ENCODE measurements at regions not wholly inside any gene's neighbourhood (a gene's known extent, or its start where the extent isn't known, plus 50 kb on each side); places are given as distances from the start of the nearest gene placed in this dataset.

GRCh38 chr20:11403711-11404110 lies 514.0 kb upstream of the BTBD3 start:
- H3K4me1 Mint-ChIP-seq, result no peaks in the 10 kb centered on the region
- H3K4me3 Mint-ChIP-seq, result no peak overlapping the region
- DNase-seq (no peak), ATAC-seq (no peak)
- H3K9me3 Mint-ChIP-seq, result peaks cover 4 to 7% of the 10 kb centered on the region in 2 donors
- H3K27ac Mint-ChIP-seq, result no peak overlapping the region
- no peaks in the 10 kb centered on the region for H3K27me3 Mint-ChIP-seq

- DNase-seq (no peak), ATAC-seq (no peak)
- Mint-ChIP-seq H3K27me3 (no peaks in the 10 kb centered on the region), H3K4me3 (no peak overlapping the region), H3K4me1 (no peaks in the 10 kb centered on the region), H3K27ac (no peak overlapping the region), H3K9me3 (peaks cover 5 to 10% of the 10 kb centered on the region in 2 donors)
Observed at GRCh38 chr20:11406877-11407276, 510.8 kb upstream of the BTBD3 start.

GRCh38 chr20:11409561-11409960 lies 508.1 kb upstream of the BTBD3 start:
- Mint-ChIP-seq H3K27ac (no peak overlapping the region), H3K4me1 (no peaks in the 10 kb centered on the region), H3K27me3 (no peaks in the 10 kb centered on the region), H3K4me3 (no peak overlapping the region), H3K9me3 (peaks cover 17 to 24% of the 10 kb centered on the region in 2 donors)
- ATAC-seq (no peak), DNase-seq (no peak)

GRCh38 chr20:11411765-11412164 lies 505.9 kb upstream of the BTBD3 start:
- Mint-ChIP-seq H3K27ac (no peak overlapping the region), H3K4me3 (no peak overlapping the region), H3K9me3 (peaks cover 17% of the 10 kb centered on the region in 2 donors), H3K4me1 (no peaks in the 10 kb centered on the region), H3K27me3 (no peaks in the 10 kb centered on the region)
- no peak for DNase-seq
- no peak for ATAC-seq

- Mint-ChIP-seq H3K4me1 (no peaks in the 10 kb centered on the region), H3K9me3 (peaks cover 0 to 2% of the 10 kb centered on the region in 2 donors), H3K27me3 (no peaks in the 10 kb centered on the region), H3K27ac (peak overlapping the region in 1 of 2 donors; percentile 2), H3K4me3 (no peak overlapping the region)
- DNase-seq (no peak), ATAC-seq (no peak)
Observed at GRCh38 chr20:11426948-11427347, 490.7 kb upstream of the BTBD3 start.

- H3K27me3 Mint-ChIP-seq, result no peaks in the 10 kb centered on the region
- no peak overlapping the region for H3K4me3 Mint-ChIP-seq
- ATAC-seq, result no peak
- DNase-seq, result no peak
- H3K4me1 Mint-ChIP-seq, result no peaks in the 10 kb centered on the region
- peaks cover 0 to 2% of the 10 kb centered on the region in 2 donors for H3K9me3 Mint-ChIP-seq
- no peak overlapping the region for H3K27ac Mint-ChIP-seq
Observed at GRCh38 chr20:11429168-11429567, 488.5 kb upstream of the BTBD3 start.

GRCh38 chr20:11429889-11430519 lies 487.7 kb upstream of the BTBD3 start:
- Mint-ChIP-seq H3K9me3 (peaks cover 5 to 9% of the 10 kb centered on the region in 2 donors), H3K4me3 (no peak overlapping the region), H3K27me3 (no peaks in the 10 kb centered on the region), H3K27ac (no peak overlapping the region), H3K4me1 (no peaks in the 10 kb centered on the region)
- ATAC-seq, result no peak
- no peak for DNase-seq

GRCh38 chr20:11430652-11431051 lies 487.0 kb upstream of the BTBD3 start:
- Mint-ChIP-seq H3K27ac (no peak overlapping the region), H3K9me3 (peaks cover 5 to 15% of the 10 kb centered on the region in 2 donors), H3K4me3 (no peak overlapping the region), H3K4me1 (no peaks in the 10 kb centered on the region), H3K27me3 (no peaks in the 10 kb centered on the region)
- DNase-seq (no peak), ATAC-seq (no peak)

GRCh38 chr20:11431621-11432020 lies 486.1 kb upstream of the BTBD3 start:
- Mint-ChIP-seq H3K4me1 (no peaks in the 10 kb centered on the region), H3K27me3 (no peaks in the 10 kb centered on the region), H3K4me3 (no peak overlapping the region), H3K9me3 (peaks cover 13 to 25% of the 10 kb centered on the region in 2 donors), H3K27ac (no peak overlapping the region)
- no peak for ATAC-seq
- no peak for DNase-seq

GRCh38 chr20:11432407-11432806 lies 485.3 kb upstream of the BTBD3 start:
- no peaks in the 10 kb centered on the region for H3K4me1 Mint-ChIP-seq
- H3K27ac Mint-ChIP-seq, result no peak overlapping the region
- no peak overlapping the region for H3K4me3 Mint-ChIP-seq
- no peaks in the 10 kb centered on the region for H3K27me3 Mint-ChIP-seq
- no peak for ATAC-seq
- DNase-seq, result no peak
- H3K9me3 Mint-ChIP-seq, result peaks cover 17 to 33% of the 10 kb centered on the region in 2 donors

- H3K4me3 Mint-ChIP-seq, result no peak overlapping the region
- H3K9me3 Mint-ChIP-seq, result peaks cover 21 to 36% of the 10 kb centered on the region in 2 donors
- no peaks in the 10 kb centered on the region for H3K27me3 Mint-ChIP-seq
- no peaks in the 10 kb centered on the region for H3K4me1 Mint-ChIP-seq
- H3K27ac Mint-ChIP-seq, result no peak overlapping the region
- ATAC-seq (no peak), DNase-seq (no peak)
Observed at GRCh38 chr20:11436113-11436905, 481.4 kb upstream of the BTBD3 start.

- H3K4me1 Mint-ChIP-seq, result no peaks in the 10 kb centered on the region
- H3K4me3 Mint-ChIP-seq, result no peak overlapping the region
- DNase-seq (no peak), ATAC-seq (no peak)
- H3K27me3 Mint-ChIP-seq, result no peaks in the 10 kb centered on the region
- H3K9me3 Mint-ChIP-seq, result peaks cover 21 to 36% of the 10 kb centered on the region in 2 donors
- no peak overlapping the region for H3K27ac Mint-ChIP-seq
Observed at GRCh38 chr20:11437090-11437489, 480.6 kb upstream of the BTBD3 start.

GRCh38 chr20:11437611-11438380 lies 479.9 kb upstream of the BTBD3 start:
- Mint-ChIP-seq H3K27me3 (no peaks in the 10 kb centered on the region), H3K27ac (no peak overlapping the region), H3K4me3 (no peak overlapping the region), H3K4me1 (no peaks in the 10 kb centered on the region), H3K9me3 (peaks cover 21 to 36% of the 10 kb centered on the region in 2 donors)
- ATAC-seq (no peak), DNase-seq (no peak)

- H3K4me1 Mint-ChIP-seq, result no peaks in the 10 kb centered on the region
- no peak for ATAC-seq
- peaks cover 24 to 36% of the 10 kb centered on the region in 2 donors for H3K9me3 Mint-ChIP-seq
- no peak overlapping the region for H3K27ac Mint-ChIP-seq
- no peaks in the 10 kb centered on the region for H3K27me3 Mint-ChIP-seq
- no peak overlapping the region for H3K4me3 Mint-ChIP-seq
- no peak for DNase-seq
Observed at GRCh38 chr20:11438412-11438811, 479.3 kb upstream of the BTBD3 start.

GRCh38 chr20:11443382-11444119 lies 474.1 kb upstream of the BTBD3 start:
- no peaks in the 10 kb centered on the region for H3K27me3 Mint-ChIP-seq
- no peak overlapping the region for H3K4me3 Mint-ChIP-seq
- ATAC-seq, result no peak
- H3K9me3 Mint-ChIP-seq, result peaks cover 7 to 12% of the 10 kb centered on the region in 2 donors
- H3K27ac Mint-ChIP-seq, result no peak overlapping the region
- no peaks in the 10 kb centered on the region for H3K4me1 Mint-ChIP-seq
- DNase-seq, result no peak

All from stimulated activated naive CD8-positive, alpha-beta T cell treated with anti-CD3 and anti-CD28 coated beads, Interleukin-15, amount 100 ng/mL, for 72 hours (primary cell).